DMS79 (cell line): ENCODE measurements at regions not wholly inside any gene's neighbourhood (a gene's known extent, or its start where the extent isn't known, plus 50 kb on each side); places are given as distances from the start of the nearest gene placed in this dataset.
A peak's percentile ranks its signal among the peaks of the same experiment; 100 is the strongest.

Experiments
- DNase-seq: peaks from one replicate; lab custom pipeline; 2025; lab: John Stamatoyannopoulos, UW

DNA sequence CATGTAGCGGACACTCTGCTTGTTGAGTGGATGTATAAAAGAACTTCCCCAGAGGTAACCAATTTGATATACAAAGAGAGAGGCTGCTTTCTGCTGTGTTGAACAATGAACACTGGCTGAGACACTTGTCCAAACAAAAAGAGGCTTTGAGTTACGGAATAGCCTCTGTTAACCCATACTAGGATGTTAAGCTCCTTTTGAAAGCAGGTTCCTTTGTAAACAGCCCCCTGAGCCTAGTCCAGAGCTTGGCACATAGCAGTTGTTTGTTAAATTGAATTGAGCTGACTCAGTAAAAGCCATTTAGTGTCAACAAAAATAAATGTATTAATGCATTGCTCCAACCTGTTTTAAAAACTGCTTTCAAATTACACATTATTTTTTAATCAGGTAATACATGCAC lies 200.1 kb downstream of the MZT1 start:
- no peak for DNase-seq

DNA sequence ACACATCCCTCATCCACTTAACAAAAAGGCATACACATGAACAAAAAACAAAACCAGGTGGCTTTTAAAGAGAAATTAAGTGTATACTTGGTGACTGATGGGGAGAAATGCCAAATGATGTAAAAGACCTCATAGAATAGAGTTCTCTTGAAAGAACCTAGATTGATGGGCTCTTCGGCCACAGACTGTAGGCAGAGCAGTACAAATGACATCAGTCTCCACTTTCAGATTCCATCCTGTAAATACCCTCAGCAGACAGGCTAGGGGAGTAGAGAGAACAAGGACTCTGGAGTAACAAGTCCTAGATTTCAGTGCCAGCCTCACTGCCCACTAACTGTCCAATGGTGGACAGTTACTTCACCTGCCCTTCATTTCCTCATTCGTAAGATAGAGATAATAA lies 203.8 kb downstream of the MZT1 start:
- peak; percentile 42 for DNase-seq

GRCh38 chr13:72523049-72523448 lies 204.4 kb downstream of the MZT1 start:
- peak; percentile 13 for DNase-seq

- no peak for DNase-seq
Measured at GRCh38 chr13:72521940-72522661, 205.3 kb downstream of the MZT1 start.

GRCh38 chr13:72514146-72514545 lies 213.3 kb downstream of the MZT1 start:
- DNase-seq, result no peak

DNA sequence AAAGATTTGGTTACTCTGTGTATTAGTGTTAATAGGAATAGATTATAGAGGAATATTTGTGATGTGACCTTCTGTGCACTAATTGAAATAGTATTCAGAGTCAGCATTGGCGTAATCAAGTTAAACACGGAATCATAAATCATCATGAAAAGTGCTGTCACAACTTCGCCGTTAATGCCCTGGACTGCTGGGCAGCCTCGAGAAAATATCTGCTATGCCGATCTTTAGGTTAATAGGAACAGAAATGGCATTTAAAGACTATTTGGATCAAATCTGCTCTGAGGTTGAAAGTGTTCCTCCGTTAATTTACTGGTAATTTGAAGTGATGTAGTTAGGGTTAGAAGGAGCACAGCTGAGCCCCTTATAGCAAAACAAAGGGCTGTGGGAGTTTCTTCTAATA lies 219.0 kb downstream of the MZT1 start:
- no peak for DNase-seq

DNA sequence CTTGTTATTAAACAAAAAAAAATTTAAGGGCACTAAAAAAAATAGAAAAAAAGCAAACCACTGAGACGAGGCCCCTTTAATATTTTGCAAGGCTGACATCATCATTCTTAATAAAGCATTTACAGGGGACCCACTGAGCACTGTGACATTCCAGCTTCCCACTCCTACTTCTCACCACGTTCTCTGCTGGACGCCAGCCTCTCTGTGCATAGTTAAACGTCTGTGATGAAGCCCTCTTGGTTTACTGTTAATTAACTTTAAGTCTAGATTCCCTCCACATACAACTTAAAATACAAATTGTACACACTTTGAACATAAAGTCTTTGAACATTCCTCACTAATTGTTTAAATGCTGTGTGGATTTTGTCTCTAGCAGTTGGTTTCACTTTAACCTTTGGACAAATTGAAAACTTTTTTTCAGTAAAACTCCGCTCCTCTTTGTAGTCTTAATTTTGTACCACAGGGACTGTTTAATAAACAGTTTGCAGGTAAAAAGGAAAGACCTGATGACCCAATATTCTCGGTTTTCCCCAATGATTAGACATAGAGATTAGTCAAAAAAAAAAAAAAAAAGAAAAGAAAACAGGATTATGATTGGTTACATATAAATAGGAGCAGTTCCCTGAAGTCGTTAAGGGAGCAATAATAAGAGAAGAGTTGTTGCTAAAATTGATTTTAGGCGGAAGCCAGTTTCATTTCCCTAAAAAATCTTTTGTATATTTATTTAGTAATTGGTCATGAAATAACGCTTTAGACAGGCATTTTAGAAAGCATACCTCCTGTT lies 219.8 kb downstream of the MZT1 start:
- DNase-seq, result no peak

DNA sequence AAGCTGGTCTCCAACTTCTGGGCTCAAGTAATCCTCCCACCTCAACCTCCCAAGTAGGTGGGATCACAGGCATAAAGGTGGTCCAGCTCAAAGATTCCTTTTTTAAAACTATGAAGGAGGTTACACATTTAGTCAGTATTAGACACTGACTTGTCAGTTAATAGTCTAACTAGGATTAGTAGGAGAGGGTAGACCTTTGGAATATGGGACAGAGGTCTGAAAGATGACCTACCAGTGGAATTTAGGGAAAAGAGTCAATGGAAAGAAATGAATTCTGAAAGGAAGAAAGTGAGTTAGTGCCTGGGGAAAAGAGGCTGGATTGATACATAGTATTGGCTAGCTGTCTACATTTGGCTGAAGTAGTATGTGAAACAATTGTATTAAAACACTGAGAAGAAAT lies 220.7 kb downstream of the MZT1 start:
- no peak for DNase-seq

GRCh38 chr13:72505376-72505775 lies 222.1 kb downstream of the MZT1 start:
- no peak for DNase-seq

- no peak for DNase-seq
Measured at GRCh38 chr13:72504131-72504841, 223.1 kb downstream of the MZT1 start.

DNA sequence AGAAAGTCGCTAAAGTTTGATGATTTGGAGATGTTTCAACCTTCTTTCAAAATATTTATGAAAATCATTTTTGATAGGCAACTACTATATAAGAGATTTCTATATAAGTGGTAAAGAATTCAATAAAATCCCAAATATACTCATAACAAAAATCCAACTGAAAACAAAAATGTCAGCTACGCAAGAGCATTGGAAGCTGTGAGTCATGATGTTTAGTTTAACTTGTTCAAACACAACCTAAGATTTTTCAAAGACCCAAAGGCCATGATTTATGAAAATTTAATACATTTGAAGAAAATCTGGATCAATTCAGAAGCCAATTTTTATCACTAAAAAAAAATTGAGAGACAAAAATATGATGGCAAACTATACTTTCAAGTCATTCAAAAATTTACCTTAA lies 226.6 kb downstream of the MZT1 start:
- no peak for DNase-seq

GRCh38 chr13:72495681-72496080 lies 231.7 kb downstream of the MZT1 start:
- DNase-seq, result no peak

GRCh38 chr13:72489751-72490150 lies 237.7 kb downstream of the MZT1 start:
- DNase-seq, result no peak

DNA sequence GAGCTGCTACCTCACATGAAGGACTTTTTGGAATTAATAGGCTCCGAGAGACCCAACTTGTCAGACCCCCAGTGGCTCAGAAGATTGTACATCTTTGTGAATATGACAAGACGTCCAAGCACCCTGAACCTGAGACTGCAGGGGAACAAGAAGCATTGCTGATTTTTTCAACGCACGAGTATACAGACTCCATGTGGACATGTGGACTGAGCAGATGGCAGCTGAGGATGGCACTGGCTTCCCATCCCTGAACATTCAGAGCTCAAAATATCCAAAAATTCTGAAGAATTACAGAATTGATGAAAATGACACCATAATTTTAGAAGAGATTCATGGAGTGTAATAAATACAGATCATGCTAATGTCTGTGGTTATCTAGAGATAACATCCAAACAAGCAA lies 254.1 kb downstream of the MZT1 start:
- no peak for DNase-seq

- DNase-seq, result no peak
Measured at GRCh38 chr13:72469906-72470305, 257.5 kb downstream of the MZT1 start.

GRCh38 chr13:72463561-72463960 lies 263.9 kb downstream of the MZT1 start:
- no peak for DNase-seq

DNA sequence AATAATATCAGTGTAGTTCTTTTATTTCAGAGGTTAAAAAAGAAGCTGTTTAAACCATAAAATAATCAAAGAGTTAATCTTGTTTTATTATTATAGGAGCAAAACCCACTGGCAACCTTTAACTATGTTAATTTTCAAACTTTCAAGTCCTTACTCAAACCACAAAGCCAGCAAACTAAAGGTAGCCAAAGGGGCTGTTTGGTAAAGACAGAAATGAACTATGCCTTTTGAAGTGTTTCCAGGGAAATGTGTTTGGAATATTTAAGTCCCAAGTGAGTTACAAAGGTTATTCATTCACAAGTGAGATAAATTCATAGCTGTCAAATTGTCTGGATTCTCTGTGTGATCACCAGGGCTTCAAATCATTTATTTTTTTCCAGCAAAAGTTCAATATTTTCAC lies 264.7 kb downstream of the MZT1 start:
- no peak for DNase-seq

DNA sequence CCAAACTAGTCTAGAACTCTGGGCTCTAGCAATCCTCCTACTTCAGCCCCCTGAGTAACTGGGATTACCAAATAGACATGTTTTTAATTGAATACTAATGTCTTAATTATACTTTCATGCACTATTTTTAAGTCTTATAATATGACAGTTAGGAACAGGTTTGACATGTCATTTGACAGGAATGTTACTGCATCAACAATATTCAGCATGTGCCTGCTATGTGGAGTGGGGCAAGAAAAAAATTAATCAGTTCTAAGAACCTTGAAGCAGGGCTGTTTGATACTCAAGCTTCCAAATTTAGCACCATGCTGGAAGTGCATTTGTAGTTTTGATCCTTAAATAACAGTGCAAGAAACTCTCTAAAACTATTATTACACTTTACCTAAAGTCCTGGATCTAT lies 265.3 kb downstream of the MZT1 start:
- DNase-seq, result no peak

DNA sequence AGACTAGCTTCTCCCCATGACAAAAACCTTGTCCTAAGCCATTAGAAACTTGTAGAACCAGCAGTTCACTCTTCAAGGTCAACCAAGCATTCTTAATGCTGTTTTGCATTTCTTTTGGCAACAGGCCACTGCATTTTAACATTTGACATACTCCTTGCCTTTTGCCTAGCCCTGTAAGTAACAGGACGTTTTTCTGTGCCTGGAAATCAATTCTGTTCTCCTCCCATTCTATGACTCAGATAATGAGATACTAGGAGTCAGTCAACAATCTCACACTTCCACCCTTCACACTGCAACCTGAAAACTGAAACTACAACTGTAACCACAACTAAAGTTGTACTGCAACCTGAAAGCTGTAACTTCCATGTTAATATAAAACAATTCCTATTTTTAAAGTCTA lies 268.7 kb downstream of the MZT1 start:
- peak; percentile 48 for DNase-seq

DNA sequence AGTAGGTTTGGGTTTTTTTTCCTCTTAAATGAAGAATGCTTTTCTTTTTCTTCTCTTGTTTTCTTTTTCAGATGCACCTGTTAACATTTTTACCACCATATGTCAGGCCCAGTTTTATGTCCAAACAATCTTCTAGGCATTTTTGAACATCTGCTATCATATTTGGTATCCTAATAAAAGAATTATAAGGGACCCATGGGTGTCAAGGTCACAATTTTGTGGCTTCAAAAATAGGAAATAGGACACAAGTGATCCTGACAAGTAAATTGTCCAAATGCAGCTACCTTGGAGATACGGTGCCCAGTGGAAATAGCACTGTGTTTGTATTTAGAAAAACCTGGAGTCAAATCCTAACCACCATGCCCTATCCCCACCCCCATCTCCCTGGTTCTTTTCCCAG lies 270.3 kb downstream of the MZT1 start:
- no peak for DNase-seq

DNA sequence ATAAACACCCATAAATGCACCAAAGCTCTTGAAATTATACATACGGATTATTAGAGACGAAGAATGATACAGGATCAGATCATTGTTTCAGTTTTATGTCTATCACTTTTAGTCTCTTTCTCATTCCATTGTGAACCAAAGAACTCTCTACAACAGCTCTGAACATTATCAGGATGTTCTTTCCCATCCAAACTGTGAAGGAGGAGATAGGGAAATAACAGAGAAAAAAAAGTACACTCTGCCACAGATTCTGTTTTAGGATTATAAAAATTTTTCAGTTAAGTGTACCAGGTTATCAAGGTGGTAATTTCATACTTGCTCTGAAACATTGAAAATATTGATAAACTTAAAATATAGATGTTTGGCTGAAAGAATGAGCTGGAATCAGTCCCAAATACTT lies 270.9 kb downstream of the MZT1 start:
- no peak for DNase-seq

GRCh38 chr13:72453161-72453560 lies 274.3 kb downstream of the MZT1 start:
- DNase-seq, result no peak

GRCh38 chr13:72448082-72448481 lies 279.3 kb downstream of the MZT1 start:
- no peak for DNase-seq
